ENCODE measurements at regions not wholly inside any gene's neighbourhood (a gene's known extent, or its start where the extent isn't known, plus 50 kb on each side); places are given as distances from the start of the nearest gene placed in this dataset.

DNA sequence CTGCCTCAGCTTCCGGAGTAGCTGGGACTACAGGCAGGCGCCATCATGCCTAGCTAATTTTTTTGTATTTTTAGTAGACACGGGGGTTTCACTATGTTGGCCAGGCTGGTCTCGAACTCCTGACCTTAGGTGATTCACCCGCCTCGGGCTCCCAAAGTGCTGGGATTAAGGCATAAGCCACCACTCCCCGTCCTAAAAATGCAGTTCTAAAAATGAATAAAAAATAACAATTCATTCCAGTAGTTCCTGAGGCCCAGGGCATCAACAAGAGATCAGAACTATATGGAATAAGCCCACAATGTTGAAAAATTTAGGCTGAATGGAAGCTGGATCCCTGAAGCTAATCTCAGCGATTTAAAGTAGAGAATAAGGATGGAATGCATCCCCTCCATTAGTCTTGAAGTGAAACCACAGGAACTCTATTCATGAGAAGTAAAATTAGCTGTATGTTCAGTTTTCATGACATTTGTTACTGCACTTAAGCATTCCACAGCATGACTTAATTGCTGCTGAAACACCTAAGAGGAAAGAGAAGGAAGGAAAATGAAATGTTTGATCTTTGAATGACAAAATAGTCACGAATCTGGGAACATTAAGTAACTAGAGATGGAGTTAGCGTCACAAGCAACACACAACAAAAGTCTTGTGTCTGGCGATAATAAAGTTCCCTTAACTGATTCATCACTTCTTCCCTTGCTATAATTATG, 80.4 kb upstream of the RIPOR2 start:
- TF ChIP-seq EGR1 (IDR thresholded peaks at IDR 0.05) (no peak), CEBPB (IDR thresholded peaks at IDR 0.05) (no peak)
